ENCODE measurements at regions not wholly inside any gene's neighbourhood (a gene's known extent, or its start where the extent isn't known, plus 50 kb on each side); places are given as distances from the start of the nearest gene placed in this dataset.

DNA sequence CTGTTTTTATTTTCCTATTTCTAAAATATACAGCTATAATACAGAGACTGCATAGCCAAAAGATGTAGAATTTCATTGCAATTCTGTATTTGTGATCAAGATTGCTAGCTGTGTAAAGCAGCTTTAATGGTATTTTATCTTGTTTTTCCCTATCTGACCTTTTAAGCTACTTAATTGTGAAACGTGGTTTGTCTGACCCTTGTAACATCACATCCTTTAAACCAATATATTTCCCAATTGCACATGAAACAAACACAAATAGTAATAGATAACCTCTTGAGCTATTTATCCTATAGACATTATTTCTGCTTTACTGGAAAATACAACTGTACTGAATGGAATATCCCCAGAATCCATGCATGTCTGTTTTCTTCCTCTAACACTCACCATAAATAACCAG, 112.2 kb upstream of the PLPPR4 start:
- intact Hi-C loops (cut with DNase I) = no loop called here
- H3K36me3 ChIP-seq = no peaks in the 10 kb centered on the region
- no peaks in the 10 kb centered on the region for H3K27me3 ChIP-seq
- no peaks in the 10 kb centered on the region for H3K4me1 ChIP-seq
- 25 to 30% methylated on average over 1 of the region's 1 CpG for WGBS, 2 donors
- no peak overlapping the region for H3K4me3 ChIP-seq
- TF ChIP-seq, protein P1, sequence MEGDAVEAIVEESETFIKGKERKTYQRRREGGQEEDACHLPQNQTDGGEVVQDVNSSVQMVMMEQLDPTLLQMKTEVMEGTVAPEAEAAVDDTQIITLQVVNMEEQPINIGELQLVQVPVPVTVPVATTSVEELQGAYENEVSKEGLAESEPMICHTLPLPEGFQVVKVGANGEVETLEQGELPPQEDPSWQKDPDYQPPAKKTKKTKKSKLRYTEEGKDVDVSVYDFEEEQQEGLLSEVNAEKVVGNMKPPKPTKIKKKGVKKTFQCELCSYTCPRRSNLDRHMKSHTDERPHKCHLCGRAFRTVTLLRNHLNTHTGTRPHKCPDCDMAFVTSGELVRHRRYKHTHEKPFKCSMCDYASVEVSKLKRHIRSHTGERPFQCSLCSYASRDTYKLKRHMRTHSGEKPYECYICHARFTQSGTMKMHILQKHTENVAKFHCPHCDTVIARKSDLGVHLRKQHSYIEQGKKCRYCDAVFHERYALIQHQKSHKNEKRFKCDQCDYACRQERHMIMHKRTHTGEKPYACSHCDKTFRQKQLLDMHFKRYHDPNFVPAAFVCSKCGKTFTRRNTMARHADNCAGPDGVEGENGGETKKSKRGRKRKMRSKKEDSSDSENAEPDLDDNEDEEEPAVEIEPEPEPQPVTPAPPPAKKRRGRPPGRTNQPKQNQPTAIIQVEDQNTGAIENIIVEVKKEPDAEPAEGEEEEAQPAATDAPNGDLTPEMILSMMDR (IDR thresholded peaks at IDR 0.05) = no peak
- no peak for TF ChIP-seq POLR2A (IDR thresholded peaks at IDR 0.05)
- no peaks in the 10 kb centered on the region for H3K9me3 ChIP-seq
- DNase-seq = no peak
- no peak overlapping the region for H3K27ac ChIP-seq

DNA sequence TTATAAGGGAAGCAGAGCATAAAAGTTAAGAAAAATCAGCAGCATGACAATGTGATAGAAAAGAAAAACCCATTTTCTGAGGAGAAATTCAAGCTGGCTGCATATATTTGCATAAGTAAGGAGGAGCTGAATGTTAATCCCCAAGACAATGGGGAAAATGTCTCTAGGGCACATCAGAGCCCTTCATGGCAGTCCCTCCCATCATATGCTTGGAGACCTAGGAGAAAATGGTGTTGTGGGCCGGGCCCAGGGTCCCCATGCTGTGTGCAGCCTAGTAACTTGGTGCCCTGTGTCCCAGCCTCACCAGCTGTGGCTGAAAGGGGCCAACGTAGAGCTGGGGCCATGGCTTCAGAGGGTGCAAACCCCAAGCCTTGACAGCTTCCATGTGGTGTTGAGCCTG, 100.6 kb upstream of the PLPPR4 start:
- no peak for DNase-seq
- Histone ChIP-seq H3K27ac (no peak overlapping the region), H3K36me3 (no peaks in the 10 kb centered on the region), H3K9me3 (no peaks in the 10 kb centered on the region), H3K4me3 (no peak overlapping the region), H3K4me1 (no peaks in the 10 kb centered on the region), H3K27me3 (peaks cover 0 to 7% (median 0%) of the 10 kb centered on the region in 4 donors)
- 33 to 80% methylated on average over 1 of the region's 2 CpGs for WGBS, 2 donors
- no peak for TF ChIP-seq POLR2A (IDR thresholded peaks at IDR 0.05)
- TF ChIP-seq, protein P1 (IDR thresholded peaks at IDR 0.05) = no peak
- intact Hi-C loops (cut with DNase I) = no loop called here

DNA sequence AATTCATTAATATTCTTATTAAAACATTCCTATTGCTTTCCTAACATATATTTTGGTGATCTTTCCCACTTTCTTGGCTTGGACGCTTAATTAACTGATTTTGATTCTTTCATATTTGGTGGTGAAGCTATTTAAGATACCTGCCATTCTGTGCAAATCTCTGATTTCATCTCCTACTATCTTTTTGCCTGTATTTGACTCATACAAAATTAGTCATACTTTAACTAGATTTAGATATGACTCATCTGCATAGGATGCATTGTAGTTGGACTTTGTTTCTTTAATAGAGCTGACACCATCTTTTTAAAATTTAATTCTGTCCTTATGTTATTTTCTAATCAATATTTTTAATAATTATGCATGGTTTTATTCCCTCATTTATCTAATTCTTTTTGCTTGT, 93.8 kb upstream of the PLPPR4 start:
- DNase-seq = no peak
- Histone ChIP-seq H3K27me3 (no peaks in the 10 kb centered on the region), H3K36me3 (no peaks in the 10 kb centered on the region), H3K4me1 (no peaks in the 10 kb centered on the region), H3K4me3 (no peak overlapping the region), H3K27ac (no peak overlapping the region), H3K9me3 (no peaks in the 10 kb centered on the region)
- 56 to 65% methylated on average over 1 of the region's 1 CpG for WGBS, 2 donors
- intact Hi-C loops (cut with DNase I) = loop anchor here (10.0 kb wide), 1 partner anchor 544 kb away; no protein-coding TSS in a partner anchor
- TF ChIP-seq POLR2A (IDR thresholded peaks at IDR 0.05) = no peak
- TF ChIP-seq, protein P1 (IDR thresholded peaks at IDR 0.05) = no peak

DNA sequence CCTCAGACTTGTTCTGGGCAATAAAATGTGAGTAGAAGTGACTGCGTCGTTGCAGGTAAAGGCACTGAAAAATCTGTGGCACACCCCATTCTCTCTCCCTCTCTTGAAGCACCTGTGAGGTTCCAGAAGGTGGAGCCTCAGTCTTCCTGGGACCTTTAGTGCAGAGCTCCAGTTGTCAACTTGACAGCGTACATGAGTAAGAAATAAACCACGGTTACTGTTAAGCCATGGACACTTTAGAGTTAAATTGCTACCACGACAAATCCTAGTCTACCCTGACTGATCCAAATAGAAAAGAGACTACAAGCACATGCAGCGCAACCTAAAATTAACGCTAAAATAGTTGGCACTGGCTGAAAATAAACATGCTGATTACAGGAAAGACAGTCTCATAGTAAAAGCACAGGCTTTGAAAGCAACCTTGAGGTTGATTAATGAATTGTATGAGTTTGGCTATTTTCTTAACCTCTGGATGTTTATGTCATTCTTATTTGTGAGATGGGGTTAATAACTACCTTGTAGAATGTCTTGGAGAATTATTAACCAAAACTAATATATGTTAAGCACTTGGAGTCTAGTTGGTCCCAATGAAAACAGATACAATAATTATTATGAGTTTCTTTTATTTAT, 93.0 kb upstream of the PLPPR4 start:
- H3K27me3 ChIP-seq = no peaks in the 10 kb centered on the region
- intact Hi-C loops (cut with DNase I) = loop anchor here (10.0 kb wide), 1 partner anchor 544 kb away; no protein-coding TSS in a partner anchor
- TF ChIP-seq, protein P1 (IDR thresholded peaks at IDR 0.05) = no peak
- no peak for TF ChIP-seq POLR2A (IDR thresholded peaks at IDR 0.05)
- no peak for DNase-seq
- no peak overlapping the region for H3K4me3 ChIP-seq
- H3K36me3 ChIP-seq = no peaks in the 10 kb centered on the region
- 51 to 62% methylated on average over 7 of the region's 7 CpGs for WGBS, 2 donors
- no peak overlapping the region for H3K27ac ChIP-seq
- H3K9me3 ChIP-seq = no peaks in the 10 kb centered on the region
- H3K4me1 ChIP-seq = no peaks in the 10 kb centered on the region

DNA sequence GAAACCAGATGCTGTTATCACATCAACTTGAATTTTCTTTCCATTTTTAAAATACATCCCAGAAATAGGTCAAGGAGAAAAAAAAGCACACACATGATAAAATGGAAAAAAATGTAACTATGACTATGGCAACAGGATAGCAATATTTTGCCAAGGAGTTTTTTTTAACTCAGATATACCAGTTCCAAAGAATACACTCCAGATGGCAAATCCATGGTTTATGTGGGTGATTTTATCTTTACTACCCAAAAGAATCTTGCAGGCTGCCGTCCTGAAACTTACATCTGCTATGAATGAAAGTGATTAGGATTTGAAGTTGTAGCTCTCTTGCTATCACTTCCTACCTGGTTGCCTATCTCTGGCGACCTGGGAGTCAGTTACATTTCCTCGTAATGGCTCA, 91.0 kb upstream of the PLPPR4 start:
- DNase-seq = no peak
- no peaks in the 10 kb centered on the region for H3K36me3 ChIP-seq
- TF ChIP-seq POLR2A (IDR thresholded peaks at IDR 0.05) = no peak
- TF ChIP-seq, protein P1 (IDR thresholded peaks at IDR 0.05) = no peak
- no peaks in the 10 kb centered on the region for H3K4me1 ChIP-seq
- H3K9me3 ChIP-seq = no peaks in the 10 kb centered on the region
- intact Hi-C loops (cut with DNase I) = loop anchor here (10.0 kb wide), 1 partner anchor 542 kb away; no protein-coding TSS in a partner anchor
- H3K27ac ChIP-seq = no peak overlapping the region
- no peak overlapping the region for H3K4me3 ChIP-seq
- 77 to 85% methylated on average over 3 of the region's 3 CpGs for WGBS, 2 donors
- H3K27me3 ChIP-seq = no peaks in the 10 kb centered on the region

All from esophagus squamous epithelium (tissue), 5 donors.